Activated naive CD8-positive, alpha-beta T cell treated with anti-CD3 and anti-CD28 coated beads for 36 hours (primary cell): ENCODE measurements at regions not wholly inside any gene's neighbourhood (a gene's known extent, or its start where the extent isn't known, plus 50 kb on each side); places are given as distances from the start of the nearest gene placed in this dataset.
"Not testable (repeated sequence)": the region's sequence is repeated elsewhere in the genome, so short reads cannot be mapped to it uniquely, and the experiment has no call there.

Experiments used
- DNase-seq: peaks from one replicate; pipeline ENCODE4 v3.0.0; 2021
- H3K27ac Mint-ChIP-seq: one replicate; pipeline ENCODE4 v1.8.0; 2022; ENCODE audit warnings: mild to moderate bottlenecking, moderate library complexity, mixed read lengths
- H3K27me3 Mint-ChIP-seq: one replicate; pipeline ENCODE4 v1.8.0; 2022; ENCODE audit warnings: mild to moderate bottlenecking, mixed read lengths
- H3K36me3 Mint-ChIP-seq: one replicate; pipeline ENCODE4 v1.8.0; 2021; ENCODE audit warnings: mild to moderate bottlenecking, mixed read lengths
- H3K4me1 Mint-ChIP-seq: one replicate; pipeline ENCODE4 v1.8.0; 2021; ENCODE audit warnings: mixed read lengths
- H3K4me3 Mint-ChIP-seq: one replicate; pipeline ENCODE4 v1.8.0; 2022; ENCODE audit warnings: mild to moderate bottlenecking, moderate library complexity, mixed read lengths
- H3K9me3 Mint-ChIP-seq: one replicate; pipeline ENCODE4 v1.8.0; 2022; ENCODE audit warnings: mixed read lengths

- no peaks in the 10 kb centered on the region for H3K27me3 Mint-ChIP-seq
- no peaks in the 10 kb centered on the region for H3K4me1 Mint-ChIP-seq
- H3K9me3 Mint-ChIP-seq = peaks cover 4% of the 10 kb centered on the region
- H3K36me3 Mint-ChIP-seq = no peaks in the 10 kb centered on the region
- H3K27ac Mint-ChIP-seq = no peak overlapping the region
- no peak for DNase-seq
- no peak overlapping the region for H3K4me3 Mint-ChIP-seq
Measured at GRCh38 chr16:7791028-7791590, 458.5 kb downstream of the RBFOX1 start.

- Mint-ChIP-seq H3K36me3 (no peaks in the 10 kb centered on the region), H3K4me3 (no peak overlapping the region), H3K27me3 (no peaks in the 10 kb centered on the region), H3K27ac (no peak overlapping the region), H3K4me1 (no peaks in the 10 kb centered on the region), H3K9me3 (peaks cover 9% of the 10 kb centered on the region)
- no peak for DNase-seq
Measured at GRCh38 chr16:7775072-7775488, 442.4 kb downstream of the RBFOX1 start.

GRCh38 chr16:7772722-7773121 is 440.1 kb downstream of the RBFOX1 start:
- Mint-ChIP-seq H3K27me3 (no peaks in the 10 kb centered on the region), H3K4me3 (no peak overlapping the region), H3K9me3 (peaks cover 7% of the 10 kb centered on the region), H3K36me3 (no peaks in the 10 kb centered on the region), H3K4me1 (no peaks in the 10 kb centered on the region), H3K27ac (no peak overlapping the region)
- DNase-seq = no peak

GRCh38 chr16:7769091-7769490 is 436.4 kb downstream of the RBFOX1 start:
- not testable (repeated sequence) for H3K9me3 Mint-ChIP-seq, H3K36me3 Mint-ChIP-seq, H3K4me1 Mint-ChIP-seq, DNase-seq, H3K27ac Mint-ChIP-seq, H3K4me3 Mint-ChIP-seq, H3K27me3 Mint-ChIP-seq

- Mint-ChIP-seq H3K9me3 (peaks cover 3% of the 10 kb centered on the region), H3K36me3 (no peaks in the 10 kb centered on the region), H3K27me3 (no peaks in the 10 kb centered on the region), H3K27ac (no peak overlapping the region), H3K4me3 (no peak overlapping the region), H3K4me1 (no peaks in the 10 kb centered on the region)
- DNase-seq = no peak
Measured at GRCh38 chr16:7765079-7765550, 432.5 kb downstream of the RBFOX1 start.

GRCh38 chr16:7763111-7763510 is 430.5 kb downstream of the RBFOX1 start:
- H3K4me1 Mint-ChIP-seq = no peaks in the 10 kb centered on the region
- no peak for DNase-seq
- no peak overlapping the region for H3K27ac Mint-ChIP-seq
- peaks cover 3% of the 10 kb centered on the region for H3K9me3 Mint-ChIP-seq
- H3K36me3 Mint-ChIP-seq = no peaks in the 10 kb centered on the region
- no peak overlapping the region for H3K4me3 Mint-ChIP-seq
- H3K27me3 Mint-ChIP-seq = no peaks in the 10 kb centered on the region
